GM04504 (cell line): ENCODE measurements at regions not wholly inside any gene's neighbourhood (a gene's known extent, or its start where the extent isn't known, plus 50 kb on each side); places are given as distances from the start of the nearest gene placed in this dataset.
A peak's percentile ranks its signal among the peaks of the same experiment; 100 is the strongest.
"Not testable (repeated sequence)": the region's sequence is repeated elsewhere in the genome, so short reads cannot be mapped to it uniquely, and the experiment has no call there.

Source experiments
- DNase-seq: peaks from one replicate; pipeline ENCODE4 v3.0.0-alpha.2; 2012; ENCODE audit warnings: low read depth

DNA sequence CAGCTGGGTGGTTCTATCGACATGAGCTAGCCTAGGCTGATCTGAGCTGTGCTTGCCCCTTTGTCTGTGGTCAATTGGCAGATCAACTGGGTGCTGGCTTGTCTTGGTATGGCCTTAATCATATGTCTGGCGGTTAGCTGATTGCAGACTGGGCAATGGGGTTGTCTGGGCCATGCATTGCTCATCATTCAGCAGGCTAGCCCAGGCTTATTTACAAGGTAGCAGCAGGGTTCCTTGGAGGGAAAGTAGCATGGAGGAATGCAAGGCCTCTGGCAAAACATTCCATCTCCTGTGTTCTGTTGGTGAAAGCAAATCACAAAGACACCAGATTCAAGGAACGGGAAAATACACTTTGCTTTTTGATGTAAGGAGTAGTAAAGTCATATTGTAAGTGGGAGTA is 84.0 kb upstream of the IVNS1ABP start:
- no peak for DNase-seq

DNA sequence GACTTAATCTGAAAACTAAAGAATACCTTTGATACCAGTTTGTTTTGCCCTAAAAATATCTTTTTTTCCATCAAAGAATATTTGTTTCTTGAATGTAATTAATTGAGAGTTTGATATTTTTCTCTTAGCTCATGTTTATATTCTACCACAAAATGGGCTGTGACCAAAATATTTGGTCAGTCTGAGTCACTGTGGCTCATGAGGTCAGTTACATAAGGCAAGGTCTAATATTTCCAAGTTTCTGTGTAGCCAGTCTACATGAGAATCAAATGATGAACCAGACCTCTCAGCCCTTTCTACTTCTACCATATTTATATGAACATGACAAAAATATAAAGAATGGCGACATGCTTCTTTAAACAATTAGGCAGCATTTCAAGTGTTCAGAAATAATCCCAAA is 83.0 kb upstream of the IVNS1ABP start:
- DNase-seq: peak; percentile 54

GRCh38 chr1:185398599-185398998 is 81.6 kb upstream of the IVNS1ABP start:
- no peak for DNase-seq

DNA sequence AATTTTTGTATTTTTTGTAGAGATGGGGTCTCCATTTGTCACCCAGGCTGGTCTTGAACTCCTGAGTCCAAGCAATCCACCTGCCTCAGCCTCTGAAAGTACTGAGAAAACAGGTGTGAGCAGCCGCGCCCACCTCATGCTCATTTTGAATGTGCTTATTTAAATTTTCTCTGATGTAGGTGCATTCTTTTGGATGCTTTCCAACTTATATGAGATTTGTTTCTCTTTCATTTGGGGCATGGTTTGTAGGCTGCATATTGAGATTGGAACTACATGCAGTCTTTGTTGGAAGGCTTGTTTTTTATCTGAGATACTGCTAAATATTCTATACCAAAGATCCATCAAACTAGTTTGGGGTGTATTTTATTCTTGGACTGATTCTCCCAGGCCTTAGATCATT is 81.0 kb upstream of the IVNS1ABP start:
- no peak for DNase-seq

- DNase-seq: no peak
Measured at GRCh38 chr1:185397183-185397582, 80.1 kb upstream of the IVNS1ABP start.

DNA sequence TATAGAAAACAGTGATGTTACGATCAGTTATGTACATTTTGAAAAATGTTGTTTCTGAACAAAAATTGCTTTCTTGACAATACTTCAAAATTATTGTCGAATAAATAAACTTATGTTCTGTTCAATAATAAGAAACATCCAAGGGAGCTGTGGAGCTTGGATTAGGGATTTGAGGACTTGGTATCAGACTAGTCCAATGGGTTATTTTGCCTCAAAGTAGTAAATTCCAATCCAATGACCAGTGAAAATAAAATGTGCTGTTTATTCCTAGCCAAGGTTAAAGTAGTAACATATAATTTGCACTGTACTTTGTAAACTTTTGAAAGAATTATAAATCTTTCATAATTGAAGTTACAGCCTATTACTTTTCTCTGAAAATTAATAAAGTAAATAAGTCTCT is 79.1 kb upstream of the IVNS1ABP start:
- no peak for DNase-seq

- DNase-seq: no peak
Measured at GRCh38 chr1:185393815-185394214, 76.8 kb upstream of the IVNS1ABP start.

DNA sequence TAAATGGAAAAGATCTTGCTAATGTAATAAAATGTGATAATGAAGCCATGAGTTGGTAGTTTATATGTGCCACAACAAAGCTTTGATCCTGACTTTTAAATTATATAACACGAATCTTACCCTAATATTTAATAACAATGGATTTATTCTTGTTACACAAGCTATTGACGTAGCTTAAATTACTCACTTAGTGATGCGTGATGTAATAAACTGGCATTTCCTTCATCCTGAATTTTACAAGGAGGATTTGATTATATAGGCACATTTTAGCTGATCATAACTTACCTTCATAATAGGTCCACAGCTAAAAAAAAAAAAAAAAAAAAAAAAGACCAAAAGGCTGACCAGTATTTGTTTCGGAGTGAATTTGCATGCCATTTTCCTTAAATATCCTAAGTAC is 76.2 kb upstream of the IVNS1ABP start:
- no peak for DNase-seq

GRCh38 chr1:185388815-185389214 is 71.8 kb upstream of the IVNS1ABP start:
- DNase-seq: no peak

DNA sequence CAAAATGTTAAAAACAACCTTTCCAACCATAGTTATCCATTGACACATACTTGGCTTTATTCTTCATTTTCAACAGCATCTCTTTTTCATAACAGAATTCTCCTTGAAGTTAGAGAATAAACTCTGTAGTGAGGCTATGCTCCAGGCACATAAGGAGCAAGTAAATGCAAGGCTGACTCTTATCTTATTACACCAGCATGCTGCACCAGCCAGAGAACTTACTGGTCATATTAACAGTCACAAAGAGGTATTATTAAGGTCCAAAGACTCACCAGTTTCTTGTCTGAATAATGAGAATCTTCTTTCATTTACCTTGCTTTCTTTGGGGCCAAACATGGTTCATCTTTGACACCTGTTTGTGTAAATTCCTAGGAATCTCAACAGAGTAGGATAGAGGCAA is 71.3 kb upstream of the IVNS1ABP start:
- no peak for DNase-seq

DNA sequence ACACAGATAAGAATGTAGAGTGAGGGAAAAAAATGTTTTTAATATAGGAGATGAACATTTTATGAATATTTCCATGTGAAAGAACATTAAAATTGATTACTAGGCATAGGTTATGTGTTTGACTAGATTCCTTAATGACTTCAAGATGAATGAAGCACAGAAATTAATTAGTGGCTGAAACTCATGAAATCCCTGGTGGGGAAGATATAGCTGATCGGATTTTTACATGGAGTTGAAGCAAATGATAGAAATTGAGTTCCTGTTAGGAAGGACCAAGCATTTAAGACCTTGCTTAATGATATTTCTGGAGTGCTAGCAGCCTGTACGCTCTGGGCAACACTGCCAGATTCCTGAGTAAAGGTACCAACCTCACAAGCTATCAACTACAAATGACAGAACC is 68.9 kb upstream of the IVNS1ABP start:
- DNase-seq: no peak

DNA sequence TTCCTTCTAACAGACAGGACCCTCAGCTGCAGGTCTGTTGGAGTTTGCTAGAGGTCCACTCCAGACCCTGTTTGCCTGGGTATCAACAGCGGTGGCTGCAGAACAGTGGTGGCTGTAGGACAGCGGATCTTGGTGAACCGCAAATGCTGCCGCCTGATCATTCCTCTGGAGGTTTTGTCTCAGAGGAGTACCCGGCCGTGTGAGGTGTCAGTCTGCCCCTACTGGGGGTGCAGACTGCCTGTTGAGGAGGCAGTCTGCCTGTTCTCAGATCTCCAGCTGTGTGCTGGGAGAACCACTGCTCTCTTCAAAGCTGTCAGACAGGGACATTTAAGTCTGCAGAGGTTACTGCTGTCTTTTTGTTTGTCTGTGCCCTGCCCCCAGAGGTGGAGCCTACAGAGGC is 66.8 kb upstream of the IVNS1ABP start:
- not testable (repeated sequence) for DNase-seq

GRCh38 chr1:185377831-185378230 is 60.8 kb upstream of the IVNS1ABP start:
- no peak for DNase-seq

DNA sequence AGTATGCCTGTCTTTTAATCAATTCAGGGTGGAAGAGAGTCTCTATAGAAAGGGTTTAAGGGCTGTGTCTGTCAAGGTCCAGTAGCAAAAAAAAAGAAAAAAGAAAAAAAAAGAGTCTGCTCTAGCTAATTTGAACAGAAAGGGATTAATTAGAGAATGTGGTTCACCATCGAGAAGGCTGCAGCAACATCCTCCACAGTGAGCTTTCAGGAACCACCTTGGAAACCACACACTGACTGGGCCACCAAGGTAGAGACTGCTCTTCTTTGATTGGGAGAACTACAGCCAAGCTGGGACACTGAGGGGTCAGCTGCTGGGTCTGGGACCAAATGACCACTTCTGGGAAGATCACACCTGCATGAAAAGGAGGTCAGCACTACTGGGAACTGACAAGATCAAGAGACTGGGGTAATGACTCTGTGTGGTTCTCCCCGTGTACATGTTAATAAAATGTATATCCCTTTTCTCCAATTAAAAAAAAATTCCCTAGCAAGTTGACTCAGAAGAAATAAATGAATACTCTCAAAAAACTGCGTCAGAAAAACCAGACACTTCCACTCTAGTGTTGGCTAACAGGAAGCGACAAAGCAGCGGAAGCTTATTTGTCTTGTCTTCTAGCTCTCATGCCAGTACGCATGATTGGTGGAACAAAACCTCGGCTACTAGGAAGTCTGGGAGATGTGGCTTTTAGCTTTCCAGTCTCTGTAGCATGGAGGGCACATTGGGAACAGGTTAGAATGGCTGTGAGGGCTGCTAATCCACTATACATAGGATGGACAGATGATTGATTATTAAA is 60.0 kb upstream of the IVNS1ABP start:
- no peak for DNase-seq

DNA sequence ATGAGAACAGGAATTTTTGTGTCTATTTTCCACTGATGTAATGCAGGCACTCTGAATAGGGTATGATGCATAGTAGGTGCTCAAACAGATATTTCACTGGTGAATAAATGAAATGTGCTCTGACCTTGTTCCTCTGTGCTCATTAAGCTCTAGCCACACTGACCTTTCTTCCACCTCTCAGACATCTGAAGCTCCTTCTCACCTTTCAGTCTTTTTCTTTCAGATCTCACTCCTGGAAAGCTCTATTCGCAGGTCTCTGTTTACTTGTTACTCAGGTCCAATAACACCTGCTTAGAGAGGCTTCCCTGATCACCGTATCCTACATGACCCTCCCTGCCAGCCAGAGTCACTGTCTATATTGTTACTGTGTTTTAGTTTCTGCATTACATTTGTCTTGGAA is 59.2 kb upstream of the IVNS1ABP start:
- no peak for DNase-seq

DNA sequence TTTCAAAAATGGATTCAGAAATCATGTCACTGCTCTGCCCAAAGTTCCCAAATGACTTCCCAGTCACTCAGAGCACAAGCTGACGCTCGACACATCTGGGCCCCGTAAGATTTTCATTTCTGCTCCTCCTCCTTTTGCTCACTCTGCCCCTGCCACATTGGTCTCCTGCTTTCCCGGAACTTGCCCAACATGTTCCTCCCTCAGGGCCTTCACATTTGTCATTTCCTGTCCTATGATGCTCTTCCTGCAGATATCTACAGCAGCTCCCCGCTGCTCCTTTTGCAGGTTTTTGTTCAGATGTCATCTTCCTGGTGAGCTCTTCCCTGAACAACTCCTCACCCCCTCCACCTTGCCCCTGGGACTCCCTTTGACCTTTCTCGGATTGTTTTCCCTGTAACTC is 58.5 kb upstream of the IVNS1ABP start:
- no peak for DNase-seq

- DNase-seq: no peak
Measured at GRCh38 chr1:185373813-185374529, 56.9 kb upstream of the IVNS1ABP start.

DNA sequence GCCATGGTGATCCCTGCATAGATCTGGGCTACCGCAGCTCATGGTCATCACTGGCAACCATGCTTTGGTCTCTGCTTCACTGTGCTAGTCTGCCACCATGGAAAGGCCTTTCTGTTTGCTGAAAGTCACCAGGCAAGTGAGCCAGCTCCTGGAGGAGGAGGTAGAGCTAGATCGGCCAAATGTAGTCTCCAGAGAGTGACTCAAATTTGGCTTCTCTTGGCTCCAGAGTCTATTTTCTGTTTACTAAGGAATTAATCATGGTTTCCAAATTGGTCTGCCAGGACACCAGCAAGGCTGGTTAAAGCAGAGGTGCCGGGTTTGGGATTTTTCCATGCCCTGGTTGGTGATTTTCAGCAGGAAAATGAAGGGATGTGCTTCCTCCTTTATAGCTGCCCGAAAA is 52.7 kb upstream of the IVNS1ABP start:
- no peak for DNase-seq

DNA sequence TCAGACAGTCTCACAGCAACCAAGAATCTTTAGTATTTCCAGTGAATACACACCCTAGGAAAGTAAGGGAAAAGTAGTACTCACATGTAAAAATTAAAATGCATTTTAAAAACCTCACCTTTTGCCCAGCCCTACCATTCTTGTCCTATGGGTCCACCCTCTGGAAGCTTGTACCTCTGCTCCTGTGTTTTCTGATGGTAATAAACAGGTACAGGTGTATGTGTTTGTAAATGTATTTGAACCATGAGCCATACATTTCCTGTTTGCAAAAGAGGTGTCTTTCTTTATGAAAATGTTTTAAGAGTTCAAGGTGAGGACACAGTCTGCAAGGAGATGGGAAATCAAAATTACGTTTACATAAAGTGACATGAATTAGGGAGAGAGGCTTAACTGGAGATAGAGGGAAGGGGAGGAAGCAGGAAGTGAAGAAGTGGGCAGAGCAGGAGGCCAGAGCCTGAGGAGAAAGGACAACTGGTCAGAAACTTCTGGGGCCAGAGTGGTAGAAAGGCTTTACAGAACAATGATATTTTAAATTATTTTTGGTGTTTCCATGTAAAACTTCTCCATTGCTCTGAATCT is 52.0 kb upstream of the IVNS1ABP start:
- no peak for DNase-seq

DNA sequence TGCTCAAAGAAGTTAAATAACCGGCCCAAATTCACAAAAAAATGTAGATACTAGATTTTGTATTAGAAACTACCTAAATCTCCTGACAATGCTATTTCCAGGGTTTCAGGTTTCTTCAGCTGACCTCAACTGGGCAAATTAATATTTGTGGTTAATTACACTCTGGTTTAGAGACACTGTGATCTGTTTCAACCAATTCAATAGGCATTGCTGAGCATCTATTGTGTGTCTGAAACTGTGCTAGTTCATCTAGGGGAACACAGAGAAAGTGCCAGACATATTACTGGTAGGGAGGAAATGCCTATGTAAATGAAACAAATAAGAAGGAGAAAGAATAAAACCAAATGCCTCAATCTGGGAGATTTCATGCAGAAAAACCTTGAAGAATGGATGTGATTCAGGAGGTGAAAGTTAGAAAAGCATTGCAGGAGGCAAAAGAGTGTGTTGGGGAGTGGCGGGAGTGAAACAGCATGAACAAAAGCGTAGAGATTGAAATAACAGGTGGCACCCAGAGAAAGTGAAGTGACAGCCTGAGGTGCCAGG is 51.3 kb upstream of the IVNS1ABP start:
- DNase-seq: no peak

- DNase-seq: no peak
Measured at GRCh38 chr1:185367218-185367617, 50.2 kb upstream of the IVNS1ABP start.
